ENCODE measurements at regions not wholly inside any gene's neighbourhood (a gene's known extent, or its start where the extent isn't known, plus 50 kb on each side); places are given as distances from the start of the nearest gene placed in this dataset.

- POLR2A ChIA-PET = no interaction called here
- Histone ChIP-seq H3K9me3 (ENCODE audit: control insufficient read depth, insufficient read depth, low read depth, low read length) (no peaks in the 10 kb centered on the region), H3K4me3 (ENCODE audit: low read depth, low read length) (no peak overlapping the region), H3K36me3 (ENCODE audit: control insufficient read depth in 2 of 2, insufficient read depth in 1 of 2, low read length in 2 of 2) (no peaks in the 10 kb centered on the region), H3K27ac (ENCODE audit: extremely low read depth, low read depth, low read length) (no peak overlapping the region), H3K4me1 (ENCODE audit: control insufficient read depth, insufficient read depth, low read length) (no peaks in the 10 kb centered on the region)
- CTCF ChIA-PET = interaction anchor here (0.9 kb wide), 1 partner anchor 53 kb away, joined by 4 read pairs; no protein-coding TSS in a partner anchor
- TF ChIP-seq ZIC2 (tag by site-specific recombination; IDR thresholded peaks at IDR 0.05) = no peak
- TF ChIP-seq ZSCAN30 (tag by site-specific recombination; IDR thresholded peaks at IDR 0.05) = no peak
- TF ChIP-seq, protein P1, sequence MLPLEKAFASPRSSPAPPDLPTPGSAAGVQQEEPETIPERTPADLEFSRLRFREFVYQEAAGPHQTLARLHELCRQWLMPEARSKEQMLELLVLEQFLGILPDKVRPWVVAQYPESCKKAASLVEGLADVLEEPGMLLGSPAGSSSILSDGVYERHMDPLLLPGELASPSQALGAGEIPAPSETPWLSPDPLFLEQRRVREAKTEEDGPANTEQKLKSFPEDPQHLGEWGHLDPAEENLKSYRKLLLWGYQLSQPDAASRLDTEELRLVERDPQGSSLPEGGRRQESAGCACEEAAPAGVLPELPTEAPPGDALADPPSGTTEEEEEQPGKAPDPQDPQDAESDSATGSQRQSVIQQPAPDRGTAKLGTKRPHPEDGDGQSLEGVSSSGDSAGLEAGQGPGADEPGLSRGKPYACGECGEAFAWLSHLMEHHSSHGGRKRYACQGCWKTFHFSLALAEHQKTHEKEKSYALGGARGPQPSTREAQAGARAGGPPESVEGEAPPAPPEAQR (tag by site-specific recombination; IDR thresholded peaks at IDR 0.05) = no peak
- TF ChIP-seq ZXDB (tag by site-specific recombination; IDR thresholded peaks at IDR 0.05) = no peak
- no peak for TF ChIP-seq SP7 (tag by site-specific recombination; IDR thresholded peaks at IDR 0.05)
- TF ChIP-seq, protein P2, sequence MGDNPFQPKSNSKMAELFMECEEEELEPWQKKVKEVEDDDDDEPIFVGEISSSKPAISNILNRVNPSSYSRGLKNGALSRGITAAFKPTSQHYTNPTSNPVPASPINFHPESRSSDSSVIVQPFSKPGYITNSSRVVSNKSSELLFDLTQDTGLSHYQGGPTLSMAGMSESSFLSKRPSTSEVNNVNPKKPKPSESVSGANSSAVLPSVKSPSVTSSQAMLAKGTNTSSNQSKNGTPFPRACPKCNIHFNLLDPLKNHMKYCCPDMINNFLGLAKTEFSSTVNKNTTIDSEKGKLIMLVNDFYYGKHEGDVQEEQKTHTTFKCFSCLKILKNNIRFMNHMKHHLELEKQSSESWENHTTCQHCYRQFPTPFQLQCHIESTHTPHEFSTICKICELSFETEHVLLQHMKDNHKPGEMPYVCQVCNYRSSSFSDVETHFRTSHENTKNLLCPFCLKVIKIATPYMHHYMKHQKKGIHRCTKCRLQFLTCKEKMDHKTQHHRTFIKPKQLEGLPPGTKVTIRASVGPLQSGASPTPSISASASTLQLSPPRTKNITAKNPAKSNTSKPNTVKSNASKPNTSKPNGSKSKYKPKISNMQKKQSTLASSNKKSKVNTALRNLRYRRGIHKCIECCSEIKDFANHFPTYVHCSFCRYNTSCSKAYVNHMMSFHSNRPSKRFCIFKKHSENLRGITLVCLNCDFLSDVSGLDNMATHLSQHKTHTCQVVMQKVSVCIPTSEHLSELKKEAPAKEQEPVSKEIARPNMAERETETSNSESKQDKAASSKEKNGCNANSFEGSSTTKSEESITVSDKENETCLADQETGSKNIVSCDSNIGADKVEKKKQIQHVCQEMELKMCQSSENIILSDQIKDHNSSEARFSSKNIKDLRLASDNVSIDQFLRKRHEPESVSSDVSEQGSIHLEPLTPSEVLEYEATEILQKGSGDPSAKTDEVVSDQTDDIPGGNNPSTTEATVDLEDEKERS (tag by site-specific recombination; IDR thresholded peaks at IDR 0.05) = no peak
- TF ChIP-seq ZNF16 (tag by site-specific recombination; IDR thresholded peaks at IDR 0.05; ENCODE audit: low read depth) = no peak
- TF ChIP-seq ZNF548 (tag by site-specific recombination; IDR thresholded peaks at IDR 0.05) = no peak
- no peak for TF ChIP-seq ZNF121 (tag by site-specific recombination; IDR thresholded peaks at IDR 0.05)
- no peak for TF ChIP-seq ZSCAN16 (tag by site-specific recombination; IDR thresholded peaks at IDR 0.05)
- no peak for TF ChIP-seq CTCF (tag by site-specific recombination; IDR thresholded peaks at IDR 0.05)
- no peak for TF ChIP-seq ZBTB8A (tag by site-specific recombination; IDR thresholded peaks at IDR 0.05)
- TF ChIP-seq ZFP37 (tag by site-specific recombination; IDR thresholded peaks at IDR 0.05) = no peak
- no peak for TF ChIP-seq HOXC10 (CRISPR knock-in tag; IDR thresholded peaks at IDR 0.05)
- no peak for TF ChIP-seq PRDM10 (tag by site-specific recombination; IDR thresholded peaks at IDR 0.05)
- no peak for TF ChIP-seq ZNF530 (tag by site-specific recombination; IDR thresholded peaks at IDR 0.05; ENCODE audit: low read depth)
Measured at GRCh38 chr10:109173937-109174336, 749.4 kb downstream of the XPNPEP1 start.

GRCh38 chr10:109173121-109173520, 750.2 kb downstream of the XPNPEP1 start:
- H3K9me3 ChIP-seq (ENCODE audit: control insufficient read depth, insufficient read depth, low read depth, low read length) = no peaks in the 10 kb centered on the region
- ChIA-PET POLR2A (no interaction called here), CTCF (no interaction called here)
- H3K27ac ChIP-seq (ENCODE audit: extremely low read depth, low read depth, low read length) = no peak overlapping the region
- no peaks in the 10 kb centered on the region for H3K36me3 ChIP-seq (ENCODE audit: control insufficient read depth in 2 of 2, insufficient read depth in 1 of 2, low read length in 2 of 2)
- H3K4me3 ChIP-seq (ENCODE audit: low read depth, low read length) = no peak overlapping the region
- no peaks in the 10 kb centered on the region for H3K4me1 ChIP-seq (ENCODE audit: control insufficient read depth, insufficient read depth, low read length)
- TF ChIP-seq ZNF211 (tag by site-specific recombination; IDR thresholded peaks at IDR 0.05; ENCODE audit: low read depth) (no peak), KLF7 (tag by site-specific recombination; IDR thresholded peaks at IDR 0.05; ENCODE audit: borderline replicate concordance) (no peak), ZNF704 (tag by site-specific recombination; IDR thresholded peaks at IDR 0.05) (no peak), ZSCAN4 (tag by site-specific recombination; IDR thresholded peaks at IDR 0.05) (no peak), ZNF146 (tag by site-specific recombination; IDR thresholded peaks at IDR 0.05) (no peak), ZBTB48 (tag by site-specific recombination; IDR thresholded peaks at IDR 0.05) (no peak), KLF10 (tag by site-specific recombination; IDR thresholded peaks at IDR 0.05) (no peak), ZNF76 (tag by site-specific recombination; IDR thresholded peaks at IDR 0.05; ENCODE audit: borderline replicate concordance, low read depth) (no peak)
